SHP77 treated with DMSO at 0.1 percent for 48 hours (cell line): ENCODE measurements at regions not wholly inside any gene's neighbourhood (a gene's known extent, or its start where the extent isn't known, plus 50 kb on each side); places are given as distances from the start of the nearest gene placed in this dataset.

ENCODE experiments used
- DNase-seq: peaks from one replicate; lab custom pipeline; 2025; lab: John Stamatoyannopoulos, UW

DNA sequence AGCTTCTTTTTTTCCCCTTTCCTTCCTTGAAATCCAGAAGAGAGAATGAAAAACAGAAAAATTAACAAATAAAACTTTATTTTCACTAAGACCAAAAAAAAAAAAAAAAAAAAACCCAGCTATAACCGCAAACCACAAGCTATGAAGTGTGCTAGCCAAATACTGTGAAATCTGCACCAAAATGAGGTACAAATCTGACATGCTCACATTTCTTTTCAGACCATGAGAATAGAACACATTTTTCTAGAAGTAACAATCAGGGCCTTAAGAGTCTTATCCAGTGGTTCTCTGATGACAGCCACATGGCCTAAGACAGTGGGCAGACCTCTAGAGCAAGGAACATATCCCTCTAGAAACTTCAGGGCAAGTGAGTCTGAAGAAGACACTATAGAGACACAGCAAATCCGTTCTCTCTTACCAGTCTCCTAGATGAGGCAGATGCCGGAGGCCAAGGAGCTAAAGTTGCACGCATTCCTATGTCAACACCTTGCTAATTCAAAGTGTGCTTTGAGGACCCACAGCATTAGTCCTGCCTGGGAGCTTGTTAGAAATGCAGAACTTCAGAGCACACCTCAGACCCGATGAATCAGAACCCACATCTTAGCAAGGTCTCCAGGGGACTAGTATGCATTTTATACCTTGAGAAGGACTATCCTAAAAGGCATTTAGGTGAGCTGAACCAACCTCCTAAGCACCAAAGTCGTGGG is 317.1 kb downstream of the MYCN start:
- no peak for DNase-seq

DNA sequence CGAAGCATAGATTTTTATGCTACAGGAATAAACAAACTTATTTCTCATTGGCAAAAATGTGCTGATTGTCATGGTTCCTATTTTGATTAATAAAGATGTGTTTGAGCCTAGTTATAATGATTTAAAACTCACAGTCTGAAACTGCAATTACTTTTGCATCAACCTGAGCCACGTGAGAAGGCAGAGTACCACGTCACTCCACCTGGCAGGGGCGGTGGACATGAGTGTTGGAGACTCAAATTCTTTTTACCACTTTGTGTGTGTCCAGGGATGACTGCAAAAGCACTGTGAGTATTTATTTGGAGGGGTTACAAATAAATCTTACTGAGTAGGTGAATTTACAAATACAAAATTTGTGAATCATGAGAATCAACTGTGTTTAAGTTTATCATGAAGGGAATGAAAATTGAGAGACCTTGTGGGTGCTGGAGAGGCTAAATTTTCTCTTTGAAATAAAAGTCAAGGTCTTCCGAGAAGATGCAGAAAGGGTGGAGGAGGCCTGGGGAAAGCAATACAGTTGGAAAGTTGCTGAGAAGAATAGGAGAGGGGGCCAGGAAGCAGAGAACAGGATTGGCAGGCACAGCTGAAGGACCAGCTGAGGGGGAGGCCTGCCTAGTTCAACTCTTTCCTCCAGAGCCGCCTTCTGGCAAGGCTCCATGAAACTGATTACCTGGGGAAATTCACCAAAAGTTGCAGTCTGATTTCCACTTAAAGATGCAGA is 316.4 kb downstream of the MYCN start:
- DNase-seq: no peak

DNA sequence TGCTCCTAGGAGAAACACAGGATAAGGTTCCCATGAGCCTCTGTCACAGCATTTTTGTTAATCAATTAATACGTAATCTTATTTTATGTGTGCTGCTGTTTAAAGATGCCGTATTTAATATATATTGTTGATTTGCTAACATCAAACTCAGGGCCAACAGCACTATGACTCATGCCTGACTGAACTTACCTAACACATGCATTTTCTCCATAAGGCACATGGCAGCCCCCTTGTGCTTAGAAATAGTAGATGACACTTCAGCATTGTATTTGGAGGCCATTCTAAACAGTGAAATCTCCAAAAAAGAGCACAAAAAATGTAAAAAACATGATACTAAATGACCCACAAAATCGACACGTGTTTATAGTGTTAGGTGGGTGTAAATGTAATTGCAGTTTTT is 314.8 kb downstream of the MYCN start:
- no peak for DNase-seq

DNA sequence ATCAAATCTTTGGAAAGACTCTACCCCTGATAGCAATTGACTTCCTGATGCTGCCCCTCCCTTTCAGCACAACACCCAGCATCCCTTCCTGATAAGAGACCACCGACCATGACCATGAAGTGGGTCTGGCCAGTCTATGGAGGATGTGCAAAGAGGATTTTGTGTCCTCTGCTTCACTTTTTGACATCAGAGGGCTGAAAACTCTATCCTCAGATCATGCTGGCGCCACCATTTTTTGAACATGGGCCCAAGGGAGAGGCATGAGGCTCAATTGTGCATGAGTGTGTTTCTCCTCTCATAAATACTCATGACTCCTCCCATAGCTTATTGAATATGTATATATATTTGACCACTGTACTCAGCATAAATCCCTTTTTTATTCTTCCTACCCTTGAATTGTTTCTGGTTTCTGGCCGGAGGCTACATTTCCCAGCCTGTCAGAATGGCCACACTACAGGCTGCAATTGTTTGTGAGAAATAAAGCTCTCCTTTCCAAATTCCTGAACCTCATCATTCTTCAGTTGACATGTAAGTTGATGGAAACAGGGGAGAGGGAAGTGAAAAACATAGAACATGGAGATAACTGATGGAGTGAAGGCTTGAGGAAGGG is 314.1 kb downstream of the MYCN start:
- DNase-seq: no peak

DNA sequence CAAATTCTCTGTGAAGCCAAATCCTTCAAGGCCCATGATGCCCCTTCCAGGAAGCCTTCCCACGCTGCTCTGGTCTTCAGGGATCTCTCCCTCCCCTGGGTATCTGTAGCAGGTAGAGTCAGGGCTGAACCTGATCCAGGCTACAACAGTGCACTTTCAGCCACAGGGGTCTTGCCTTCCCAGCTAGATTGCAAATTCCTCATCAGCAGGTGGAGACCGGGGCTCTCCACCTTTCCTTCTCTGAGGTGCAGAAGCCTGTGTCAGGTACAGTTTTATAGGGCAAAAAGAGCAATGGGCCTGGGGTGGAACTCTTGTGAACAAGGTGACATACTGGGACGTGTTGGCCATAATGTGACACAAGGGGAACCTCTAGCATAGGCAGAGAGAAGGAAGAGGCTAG is 312.9 kb downstream of the MYCN start:
- no peak for DNase-seq

DNA sequence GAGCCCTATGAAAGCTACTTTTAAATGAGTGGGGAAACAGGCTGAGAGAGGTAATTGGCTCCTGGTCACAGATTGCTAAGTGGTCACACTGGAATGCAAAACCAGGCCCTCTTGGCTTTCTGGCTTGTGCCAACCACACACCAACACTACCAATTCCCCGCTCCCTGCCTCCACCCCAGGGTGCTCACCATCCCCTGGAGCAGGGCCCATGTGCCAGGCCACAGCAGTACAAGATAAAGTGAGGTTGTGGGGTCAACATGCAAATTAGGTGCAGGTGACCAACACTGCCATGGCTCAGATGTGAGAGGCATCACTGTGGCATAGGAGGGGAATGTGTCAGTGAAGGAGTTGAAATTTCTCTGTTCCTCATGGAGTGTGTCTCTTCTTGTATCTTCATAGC is 312.5 kb downstream of the MYCN start:
- DNase-seq: no peak

DNA sequence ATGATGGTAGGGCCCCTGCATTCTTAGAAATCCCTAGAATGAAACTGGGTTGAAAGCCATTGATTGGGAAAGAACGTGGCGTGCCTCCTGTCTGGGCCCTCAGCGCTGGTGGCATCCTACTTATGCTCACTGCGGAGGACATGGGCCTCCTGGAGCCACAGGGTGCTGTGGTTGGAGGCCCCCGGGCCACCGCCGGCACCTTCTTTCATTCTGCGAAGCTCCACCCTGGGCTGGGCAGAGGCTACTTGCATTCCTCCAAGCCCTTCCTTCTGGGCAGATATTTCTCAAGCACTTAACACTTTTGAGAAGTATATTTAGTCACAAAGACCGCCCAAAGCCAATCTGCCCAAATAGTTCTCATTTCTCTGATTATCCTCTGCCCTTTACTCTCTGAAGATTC is 311.9 kb downstream of the MYCN start:
- DNase-seq: no peak

DNA sequence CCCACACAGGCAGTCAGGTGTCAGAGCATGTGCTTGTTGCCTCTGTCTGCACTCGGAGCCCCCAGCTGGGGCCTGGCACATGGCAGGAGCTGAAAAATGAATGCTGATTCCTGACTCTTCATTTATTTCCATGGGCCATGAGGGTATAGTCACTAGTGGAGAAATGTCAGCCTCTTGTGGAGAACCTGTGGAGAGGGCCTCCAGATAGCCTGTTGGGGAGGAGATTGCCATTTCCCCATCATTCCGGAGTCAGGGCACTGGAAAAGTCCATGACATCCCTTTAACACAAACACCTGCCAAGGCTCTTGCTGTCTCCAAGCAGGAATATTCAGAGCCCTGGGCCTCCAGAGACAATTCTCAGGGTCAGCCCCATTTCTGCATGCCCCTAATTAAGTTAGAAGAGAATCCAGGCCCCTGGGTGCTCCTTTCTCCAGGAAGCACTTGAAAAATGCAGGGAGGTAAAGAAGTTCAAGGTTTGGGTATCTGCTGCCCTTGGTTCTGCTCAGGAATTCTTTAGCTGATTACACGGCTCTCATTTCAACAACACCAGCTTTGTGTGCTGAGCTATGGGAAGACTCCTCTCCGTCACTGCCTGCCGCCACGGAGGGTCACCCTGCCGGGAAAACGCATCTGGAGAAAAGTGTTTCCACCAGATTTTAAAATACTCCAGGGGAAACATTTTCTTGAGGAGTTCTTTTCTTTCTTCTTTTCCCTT is 311.3 kb downstream of the MYCN start:
- DNase-seq: no peak

DNA sequence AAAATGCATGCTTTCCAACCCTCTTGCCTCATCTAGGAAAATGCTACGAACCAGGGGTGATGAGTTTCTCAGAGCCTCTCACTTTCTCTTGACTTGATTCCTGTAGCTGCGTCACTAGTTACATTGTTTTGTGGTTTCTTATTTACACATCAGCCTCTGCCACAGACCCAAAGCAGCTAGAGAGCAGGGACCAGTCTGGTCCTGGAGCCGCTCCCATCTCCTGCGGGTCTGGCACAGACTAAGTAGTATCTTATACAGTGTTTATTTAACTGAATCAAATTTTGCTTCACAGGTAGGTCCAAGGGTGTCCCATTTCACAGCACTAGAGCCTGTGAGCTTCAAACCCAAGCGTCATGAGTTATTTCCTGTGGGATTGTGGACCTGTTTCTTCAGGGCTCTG is 310.5 kb downstream of the MYCN start:
- DNase-seq: no peak

DNA sequence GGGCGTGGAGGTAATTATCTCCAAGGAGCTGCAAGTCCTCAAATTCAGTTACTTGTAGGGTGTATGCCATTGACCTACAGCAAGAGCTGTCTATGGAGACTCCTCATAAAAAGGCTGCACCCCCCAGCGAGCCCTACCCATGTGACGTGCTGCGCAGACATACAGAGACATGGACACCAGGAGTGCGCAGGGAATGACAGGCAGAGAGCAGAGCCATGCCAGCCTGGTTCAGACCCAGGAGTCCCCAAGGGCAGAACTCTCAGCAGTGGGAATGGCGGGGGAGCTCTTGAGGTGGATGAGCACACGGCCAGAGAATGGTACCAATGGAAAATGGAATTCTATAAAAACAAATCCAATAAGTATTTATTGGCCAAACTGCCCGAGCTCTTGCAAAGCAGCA is 310.1 kb downstream of the MYCN start:
- no peak for DNase-seq

DNA sequence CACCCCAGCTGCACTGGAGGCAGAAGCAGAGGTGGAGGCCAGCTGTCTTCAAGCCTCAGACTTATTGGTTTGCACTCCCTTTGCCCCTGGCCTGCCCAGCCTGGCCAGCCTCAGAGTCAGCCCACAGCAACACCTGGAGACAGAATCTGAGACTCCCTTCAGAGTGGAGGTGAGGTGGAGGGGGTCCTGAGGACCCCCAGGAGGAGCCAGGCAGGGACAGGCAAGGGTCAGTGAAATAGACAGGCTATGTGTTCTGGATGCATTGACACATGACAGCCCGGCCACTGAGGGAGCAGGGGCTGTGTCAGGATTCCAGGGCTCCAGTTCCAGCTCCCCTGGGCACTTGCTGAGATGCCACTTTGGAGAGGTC is 309.7 kb downstream of the MYCN start:
- DNase-seq: no peak

DNA sequence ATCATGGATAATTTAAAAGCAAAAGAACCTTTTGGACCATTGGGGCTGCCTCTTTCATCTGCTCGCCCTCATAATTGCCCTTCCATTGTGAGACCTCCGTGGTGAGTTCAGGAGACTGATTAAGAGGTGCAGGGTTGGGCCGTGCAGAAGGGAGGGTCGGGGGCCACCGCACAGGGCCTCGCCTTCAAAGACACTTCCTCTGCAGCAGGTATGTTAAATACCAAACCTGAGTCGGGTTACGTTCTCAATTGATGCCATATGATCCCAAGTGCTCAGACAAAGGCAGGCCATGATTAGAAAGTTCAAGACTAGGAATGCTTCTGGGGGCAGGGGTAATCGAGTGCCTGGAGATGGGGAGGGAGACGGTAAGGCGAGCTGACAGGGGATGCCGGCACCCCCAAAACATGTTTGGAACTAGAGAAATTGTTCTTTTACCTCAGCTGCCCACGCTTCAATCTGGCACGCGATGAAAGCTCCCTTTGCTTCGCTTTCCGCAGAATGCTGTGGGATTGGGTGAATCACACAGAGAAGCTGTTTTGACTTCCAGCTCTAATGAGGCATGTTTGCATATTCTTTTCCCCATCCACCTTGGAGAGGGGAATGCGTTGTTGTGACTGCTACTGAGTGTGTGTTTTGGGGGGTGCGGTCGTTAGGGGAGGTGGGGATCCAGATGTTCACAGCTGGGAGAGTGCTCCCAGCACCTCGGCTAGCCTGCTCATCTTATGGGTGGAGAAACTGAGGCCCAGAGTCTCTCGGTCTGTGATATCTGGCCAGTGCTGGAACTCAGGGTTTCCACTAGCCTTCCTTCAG is 309.1 kb downstream of the MYCN start:
- DNase-seq: no peak

DNA sequence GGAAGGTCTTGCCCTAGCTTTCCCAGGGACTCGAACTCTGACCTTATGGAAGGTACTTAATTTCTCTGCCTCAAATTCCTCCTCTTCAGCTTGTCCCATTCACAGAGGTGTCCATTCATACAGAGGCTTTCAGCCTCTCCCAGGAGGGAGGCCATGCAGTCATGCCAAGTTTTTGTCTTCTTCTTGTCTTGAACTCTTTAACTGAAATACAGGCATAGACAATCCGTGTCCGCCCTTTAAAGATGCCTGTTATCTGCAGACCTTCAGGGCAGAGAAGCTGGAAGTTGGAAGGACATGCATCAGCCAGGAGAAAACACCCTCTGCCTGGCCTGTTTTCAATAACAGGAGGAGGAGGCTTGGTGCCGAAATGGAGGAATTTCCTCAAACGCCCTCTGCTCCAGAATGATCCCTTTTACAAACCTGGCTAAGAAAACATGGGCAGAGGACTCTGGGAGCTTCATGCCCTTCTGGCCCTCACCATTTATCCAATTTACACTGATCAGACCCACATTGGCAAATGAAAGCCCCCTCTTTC is 308.3 kb downstream of the MYCN start:
- DNase-seq: no peak

DNA sequence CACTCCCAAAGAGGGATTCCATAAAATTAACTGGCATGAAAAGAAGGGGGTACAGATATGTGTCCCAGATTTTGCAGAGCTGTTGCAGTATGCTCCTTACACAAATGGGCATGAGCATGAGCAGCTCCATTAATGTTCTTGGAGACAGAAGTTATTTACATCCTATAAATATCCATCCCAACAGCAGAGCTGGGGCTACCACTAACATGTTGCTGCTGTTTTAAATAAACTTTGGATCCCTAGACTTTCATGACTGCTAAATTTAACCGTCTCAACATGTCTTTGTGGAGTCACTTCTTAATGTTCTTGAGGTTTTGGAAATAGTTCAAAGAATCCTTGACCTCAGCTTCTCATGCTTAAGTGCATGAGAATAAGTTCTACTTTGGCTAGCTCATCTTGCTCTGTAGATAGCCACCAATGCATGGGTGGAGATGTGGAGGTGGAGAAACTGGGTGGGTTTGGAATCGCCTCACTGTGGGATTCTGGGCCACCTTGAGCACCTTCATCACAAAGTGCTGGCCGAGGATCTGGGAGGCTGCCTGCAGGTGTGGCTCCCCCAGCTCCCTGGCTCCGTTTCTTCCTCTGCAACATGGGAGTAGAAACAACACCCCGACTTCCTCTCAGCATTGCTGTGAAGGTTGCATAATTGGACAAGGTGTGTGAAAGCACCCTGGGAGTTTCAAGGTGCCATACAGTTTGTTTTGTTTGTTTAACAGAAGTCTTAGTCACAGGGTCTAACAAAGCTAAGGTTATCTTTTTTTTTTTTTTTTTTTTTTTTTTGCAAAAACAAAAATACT is 307.2 kb downstream of the MYCN start:
- DNase-seq: no peak

DNA sequence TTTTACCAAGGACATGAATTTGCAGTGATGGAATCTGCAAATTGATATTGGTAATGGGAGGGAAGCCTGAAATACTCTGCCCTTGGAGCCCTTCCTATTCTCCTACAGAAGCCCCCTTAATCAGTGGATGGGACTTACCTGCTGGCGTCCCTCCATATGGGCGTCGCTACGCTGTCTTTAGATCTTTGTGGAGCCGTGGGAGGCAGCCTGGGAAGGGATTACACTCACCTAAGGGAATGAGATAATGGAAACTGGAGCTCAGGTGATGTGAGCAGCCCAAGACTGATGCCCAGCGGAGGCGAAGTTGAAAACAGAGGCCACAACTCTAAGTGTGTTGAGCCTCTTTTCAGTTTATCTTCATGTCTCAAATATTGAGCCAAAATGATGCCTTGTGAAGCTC is 306.6 kb downstream of the MYCN start:
- no peak for DNase-seq

DNA sequence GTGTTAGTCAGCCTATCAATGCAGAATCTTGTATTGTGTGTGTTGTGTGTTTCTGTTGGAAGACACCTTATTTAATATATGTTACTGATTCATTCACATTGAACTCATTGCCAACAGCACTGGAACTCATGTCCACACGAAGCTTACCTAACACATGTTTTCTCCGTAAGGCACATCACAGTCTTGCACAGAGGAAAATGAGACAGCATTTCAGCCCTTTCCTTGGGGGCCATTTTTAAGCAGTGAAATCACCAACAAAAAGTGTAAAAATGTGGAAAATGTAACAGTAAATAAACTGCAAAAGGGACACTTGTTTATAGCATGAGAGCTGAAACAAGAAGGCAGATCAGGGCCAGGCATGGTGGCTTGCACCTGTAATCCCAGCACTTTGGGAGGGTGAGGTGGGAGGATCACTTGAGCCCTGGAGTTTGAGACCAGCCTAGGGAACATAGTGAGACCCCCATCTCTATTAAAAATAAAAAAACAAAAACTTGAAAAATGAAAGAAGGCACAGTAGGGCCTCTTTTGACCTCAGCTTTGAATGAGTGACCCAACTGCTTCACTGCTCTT is 306.0 kb downstream of the MYCN start:
- no peak for DNase-seq

DNA sequence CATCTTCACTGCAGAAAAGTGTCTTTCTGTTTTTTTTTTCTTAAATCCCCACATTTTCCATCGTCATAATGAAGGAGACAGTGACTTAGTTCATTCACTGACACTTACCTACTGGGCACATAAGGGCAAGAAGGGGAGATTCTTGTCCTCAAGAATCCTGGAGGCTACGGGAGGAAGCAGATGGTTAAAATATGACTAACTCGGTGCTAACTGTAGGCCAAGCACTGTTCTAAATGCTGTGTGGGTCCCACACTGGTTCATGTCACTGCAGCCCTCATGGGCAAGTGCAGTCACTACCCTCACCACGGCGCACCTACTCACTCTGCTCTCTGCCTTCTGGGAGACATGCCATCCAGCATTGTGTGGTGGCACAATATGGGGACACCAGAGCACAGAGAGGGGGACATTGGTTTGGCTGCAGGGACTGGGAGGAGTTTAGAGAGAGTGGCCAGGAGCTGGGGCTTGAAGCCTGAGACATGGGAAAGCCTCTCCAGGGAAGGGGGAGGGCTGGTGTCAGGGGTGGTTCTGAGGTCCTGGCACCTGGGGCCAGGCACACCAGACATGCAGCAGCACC is 305.2 kb downstream of the MYCN start:
- DNase-seq: no peak

DNA sequence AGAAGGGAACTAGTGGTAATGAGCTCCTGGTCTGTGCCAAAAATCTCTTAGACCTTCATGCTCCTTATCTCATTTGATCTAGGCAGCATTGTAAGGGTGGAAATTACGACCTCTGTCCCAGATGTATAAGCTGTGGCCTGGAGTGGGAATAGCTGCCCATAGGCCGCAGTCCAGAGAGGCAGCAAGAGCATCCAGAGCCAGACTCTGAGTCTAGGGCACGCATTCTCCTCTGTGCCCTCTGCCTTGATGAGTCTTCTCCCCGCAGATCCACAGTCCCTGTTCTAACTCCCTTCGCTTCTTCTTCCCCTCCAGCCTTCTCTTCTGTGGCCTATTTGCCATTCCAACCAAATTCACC is 304.6 kb downstream of the MYCN start:
- DNase-seq: no peak

DNA sequence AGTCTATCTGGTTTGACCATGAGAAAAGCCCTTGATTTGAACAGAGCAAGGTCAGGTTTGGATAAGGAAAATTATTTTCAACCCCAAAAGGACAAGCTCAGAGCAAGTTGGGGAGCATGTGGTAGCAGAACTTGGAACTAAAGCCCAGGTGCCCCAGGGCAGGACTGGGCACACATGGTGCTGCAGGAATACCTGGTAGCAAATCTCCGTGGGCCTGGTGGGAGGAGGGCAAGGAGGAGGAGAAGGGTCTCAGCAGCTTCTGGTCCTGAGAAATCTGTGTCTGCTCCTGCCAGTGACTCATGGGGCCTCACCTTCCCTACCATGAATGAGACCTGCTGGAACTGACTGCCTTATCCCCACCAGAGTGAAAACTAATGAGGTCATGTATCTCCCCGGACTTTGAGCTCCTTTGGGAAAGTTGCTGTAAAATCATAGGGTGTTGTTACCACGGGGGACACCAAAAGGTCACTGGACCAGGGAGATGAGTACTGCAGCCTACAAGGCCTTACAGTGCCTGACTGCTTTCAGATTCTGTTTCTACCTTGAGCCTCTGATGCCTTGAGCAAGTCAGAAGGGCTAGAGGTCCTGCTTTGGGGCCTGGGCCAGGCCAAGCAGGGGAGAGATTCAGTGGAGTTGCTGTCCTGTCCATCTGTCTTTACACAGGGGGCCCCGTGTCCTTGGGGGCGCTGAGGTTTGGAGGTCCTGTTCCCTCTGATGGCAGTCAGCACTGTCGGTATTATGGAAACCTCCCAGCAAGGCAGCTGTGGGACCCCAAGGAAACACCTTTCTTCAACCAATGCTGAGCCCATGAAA is 304.0 kb downstream of the MYCN start:
- DNase-seq: no peak
